IMR-90 (cell line): ENCODE measurements at regions not wholly inside any gene's neighbourhood (a gene's known extent, or its start where the extent isn't known, plus 50 kb on each side); places are given as distances from the start of the nearest gene placed in this dataset.

Source experiments
- ATAC-seq: fragments of 200-7000 bp; cut with Tn5 transposase; 2 replicates; pipeline ENCODE4 v1.9.1; 2020; ENCODE audit warnings: low read depth, mild to moderate bottlenecking, moderate library complexity
- BruUV-seq: library from RNA; stranded (reverse); fragments of 400-500 nt; replicated peaks from 2 replicates; lab custom pipeline; 2021; lab: Mats Ljungman, UMichigan
- CTCF ChIA-PET: fragments of 300-600 bp; formaldehyde crosslinking; extraction: SDS; loops from one replicate; lab custom pipeline; 2021; ENCODE audit warnings: antibody characterized with exemption; lab: Yijun Ruan, JAX
- POLR2A ChIA-PET: fragments of 300-600 bp; sonication (Branson Sonifier 250); formaldehyde crosslinking; loops from one replicate; lab custom pipeline; 2022; ENCODE audit warnings: antibody characterized with exemption; ENCODE audit not compliant: unreplicated experiment; lab: Charles Lee
- DNase-seq: peaks from one replicate; pipeline ENCODE4 v3.0.0; 2013
- H2AFZ ChIP-seq: replicated peaks from 2 replicates; pipeline ENCODE3; 2013; ENCODE audit warnings: low read length, mild to moderate bottlenecking; ENCODE audit not compliant: poor library complexity
- H2AK5ac ChIP-seq: 2 replicates; pipeline ENCODE4 v1.6.1; 2013; ENCODE audit warnings: low read depth, low read length, inconsistent platforms
- H2AK9ac ChIP-seq: replicated peaks from 2 replicates; pipeline ENCODE3; 2013; ENCODE audit warnings: mild to moderate bottlenecking, low read depth, low read length, moderate library complexity; ENCODE audit not compliant: poor library complexity
- H2BK120ac ChIP-seq: 2 replicates; pipeline ENCODE4 v1.6.1; 2013; ENCODE audit warnings: low read depth, low read length, inconsistent platforms
- H2BK15ac ChIP-seq: 3 replicates; pipeline ENCODE4 v1.6.1; 2013; ENCODE audit warnings: low read depth, low read length, inconsistent platforms
- H2BK20ac ChIP-seq: 2 replicates; pipeline ENCODE4 v1.6.1; 2013; ENCODE audit warnings: low read depth, mild to moderate bottlenecking, inconsistent platforms, low read length, moderate library complexity
- H2BK5ac ChIP-seq: 2 replicates; pipeline ENCODE4 v1.6.1; 2013; ENCODE audit warnings: mild to moderate bottlenecking, low read depth, low read length, inconsistent platforms; ENCODE audit not compliant: poor library complexity, severe bottlenecking
- H3K14ac ChIP-seq: replicated peaks from 2 replicates; pipeline ENCODE4 v1.6.1; 2013; ENCODE audit warnings: low read depth, low read length, inconsistent platforms
- H3K18ac ChIP-seq: 2 replicates; pipeline ENCODE4 v1.6.1; 2013; ENCODE audit warnings: low read depth, low read length, control low read depth
- H3K23ac ChIP-seq: 2 replicates; pipeline ENCODE4 v1.6.1; 2013; ENCODE audit warnings: low read depth, low read length, inconsistent platforms
- H3K27ac ChIP-seq: 2 replicates; pipeline ENCODE4 v1.5.1; 2013; ENCODE audit warnings: mild to moderate bottlenecking, control low read depth, low read length; ENCODE audit not compliant: insufficient read depth
- H3K27me3 ChIP-seq: 2 replicates; pipeline ENCODE4 v1.6.1; 2013; ENCODE audit warnings: low read length; ENCODE audit not compliant: control insufficient read depth, insufficient read depth
- H3K36me3 ChIP-seq: 2 replicates; pipeline ENCODE4 v1.6.1; 2013; ENCODE audit warnings: low read length, mixed read lengths; ENCODE audit not compliant: control insufficient read depth, insufficient read depth
- H3K4ac ChIP-seq: 2 replicates; pipeline ENCODE4 v1.6.1; 2013; ENCODE audit warnings: low read depth, low read length, inconsistent platforms
- H3K4me1 ChIP-seq: 2 replicates; pipeline ENCODE4 v1.6.1; 2013; ENCODE audit warnings: low read length, mixed read lengths; ENCODE audit not compliant: control insufficient read depth, insufficient read depth
- H3K4me2 ChIP-seq: 2 replicates; pipeline ENCODE4 v1.6.1; 2013; ENCODE audit warnings: low read depth, mild to moderate bottlenecking, control low read depth, low read length, moderate library complexity
- H3K4me3 ChIP-seq: 2 replicates; pipeline ENCODE4 v1.5.1; 2013; ENCODE audit warnings: low read depth, mild to moderate bottlenecking, control low read depth, low read length, moderate library complexity; ENCODE audit not compliant: insufficient read depth
- H3K56ac ChIP-seq: 2 replicates; pipeline ENCODE4 v1.6.1; 2013; ENCODE audit warnings: low read length, inconsistent platforms; ENCODE audit not compliant: insufficient read depth; ENCODE audit errors: extremely low read depth
- H3K79me1 ChIP-seq, 2 experiments: 2 replicates each; pipeline ENCODE4 v1.6.1; 2013; ENCODE audit warnings: low read length in 2 of 2, inconsistent platforms in 1 of 2, low read depth in 1 of 2
- H3K9ac ChIP-seq: 2 replicates; pipeline ENCODE4 v1.6.1; 2013; ENCODE audit warnings: low read depth, low read length, control low read depth
- H3K9me1 ChIP-seq: 2 replicates; pipeline ENCODE4 v1.6.1; 2013; ENCODE audit warnings: low read length, inconsistent platforms; ENCODE audit not compliant: insufficient read depth
- H3K9me3 ChIP-seq: 2 replicates; pipeline ENCODE4 v1.6.1; 2013; ENCODE audit warnings: low read length; ENCODE audit not compliant: control insufficient read depth, insufficient read depth
- H4K20me1 ChIP-seq: 2 replicates; pipeline ENCODE4 v1.6.1; 2013; ENCODE audit warnings: low read length, inconsistent platforms; ENCODE audit not compliant: insufficient read depth
- H4K5ac ChIP-seq: 2 replicates; pipeline ENCODE4 v1.6.1; 2013; ENCODE audit warnings: mild to moderate bottlenecking, low read depth, low read length, control low read depth
- H4K8ac ChIP-seq, 2 experiments: 2 replicates each; pipeline ENCODE4 v1.6.1; 2013; ENCODE audit warnings: low read depth in 2 of 2, low read length in 2 of 2, control low read depth in 1 of 2, inconsistent platforms in 1 of 2
- H4K91ac ChIP-seq: 2 replicates; pipeline ENCODE4 v1.6.1; 2013; ENCODE audit warnings: low read depth, low read length, inconsistent platforms; ENCODE audit not compliant: insufficient read depth
- BHLHE40 ChIP-seq: fragments of 150-350 bp; IDR thresholded peaks from 2 replicates; pipeline ENCODE4 v1.6.1; 2016; ENCODE audit warnings: mild to moderate bottlenecking, low read depth, low read length
- CEBPB ChIP-seq: IDR thresholded peaks from 2 replicates; pipeline ENCODE4 v1.6.1; 2012; ENCODE audit warnings: low read depth, low read length, improper control_type of control experiment
- CHD1 ChIP-seq: IDR thresholded peaks from 2 replicates; pipeline ENCODE4 v1.6.1; 2012; ENCODE audit warnings: low read depth, low read length, improper control_type of control experiment
- CTCF ChIP-seq: conservative IDR thresholded peaks from 2 replicates; pipeline ENCODE4 v1.5.1; 2012; ENCODE audit warnings: mild to moderate bottlenecking, low read depth, low read length, improper control_type of control experiment
- ELK1 ChIP-seq: fragments of 150-350 bp; IDR thresholded peaks from 2 replicates; pipeline ENCODE4 v1.6.1; 2016; ENCODE audit warnings: low read depth, mild to moderate bottlenecking, low read length, moderate library complexity, borderline replicate concordance
- FOS ChIP-seq: fragments of 150-350 bp; IDR thresholded peaks from 2 replicates; pipeline ENCODE4 v1.6.1; 2016; ENCODE audit warnings: low read depth, low read length
- MAFK ChIP-seq: IDR thresholded peaks from 2 replicates; pipeline ENCODE4 v1.6.1; 2012; ENCODE audit warnings: low read depth, low read length, improper control_type of control experiment
- MAZ ChIP-seq: IDR thresholded peaks from 2 replicates; pipeline ENCODE4 v1.6.1; 2012; ENCODE audit warnings: low read depth, mild to moderate bottlenecking, low read length, improper control_type of control experiment, moderate library complexity, borderline replicate concordance
- MXI1 ChIP-seq: IDR thresholded peaks from 2 replicates; pipeline ENCODE4 v1.6.1; 2012; ENCODE audit warnings: low read depth, mild to moderate bottlenecking, low read length, moderate library complexity, borderline replicate concordance
- NFE2L2 ChIP-seq: fragments of 150-350 bp; IDR thresholded peaks from 2 replicates; pipeline ENCODE4 v1.6.1; 2016; ENCODE audit warnings: low read depth, mild to moderate bottlenecking, low read length
- POLR2A ChIP-seq: IDR thresholded peaks from 2 replicates; pipeline ENCODE4 v1.6.1; 2012; ENCODE audit warnings: mild to moderate bottlenecking, low read depth, low read length
- RAD21 ChIP-seq: IDR thresholded peaks from 2 replicates; pipeline ENCODE4 v1.6.1; 2012; ENCODE audit warnings: low read length, improper control_type of control experiment
- RCOR1 ChIP-seq: IDR thresholded peaks from 2 replicates; pipeline ENCODE4 v1.6.1; 2012; ENCODE audit warnings: mild to moderate bottlenecking, low read length, improper control_type of control experiment; ENCODE audit not compliant: insufficient replicate concordance
- RFX5 ChIP-seq: IDR thresholded peaks from 2 replicates; pipeline ENCODE4 v1.8.0; 2012; ENCODE audit warnings: low read depth, mild to moderate bottlenecking, low read length, moderate library complexity
- SMC3 ChIP-seq: fragments of 150-350 bp; IDR thresholded peaks from 2 replicates; pipeline ENCODE4 v1.6.1; 2016; ENCODE audit warnings: low read depth, mild to moderate bottlenecking, antibody characterized with exemption, low read length, moderate library complexity
- WGBS, 2 experiments: methylation state at CpG; one replicate each; pipeline versions ENCODE4 v1.1.5 to v1.1.7; 2013; ENCODE audit warnings: missing lambda C conversion rate in 2 of 2; ENCODE audit not compliant: insufficient read length in 1 of 2; ENCODE audit errors: extremely low coverage in 2 of 2; 5-methylcytosine and 5-hydroxymethylcytosine counted together
- dilution Hi-C: fragments of 300-500 bp; cut with HindIII; formaldehyde crosslinking; loops from one replicate; pipeline ENCODE4 v1.14.3; 2018; ENCODE audit warnings: low sequenced_read_pairs; ENCODE audit not compliant: unreplicated experiment
- in situ Hi-C: fragments of 300-500 bp; cut with MboI; formaldehyde crosslinking; loops from 3 replicates; pipeline ENCODE4 v1.14.3; 2019; ENCODE audit warnings: low sequenced_read_pairs, inconsistent platforms, mixed read lengths
- intact Hi-C: fragments of 100-400 bp; cut with micrococcal nuclease; formaldehyde crosslinking; loops from 2 replicates; pipeline ENCODE4 v1.10.0; 2022
- TF ChIP-seq, protein P1 (sequence below): fragments of 150-350 bp; IDR thresholded peaks from 2 replicates; pipeline ENCODE4 v1.6.1; 2017; ENCODE audit warnings: mild to moderate bottlenecking, antibody characterized with exemption, low read length, low read depth

GRCh38 chr19:28500982-28501630 lies 711.8 kb downstream of the UQCRFS1 start:
- CTCF ChIA-PET = no interaction called here
- Histone ChIP-seq H4K5ac (no peak overlapping the region), H3K27ac (no peak overlapping the region), H2BK120ac (no peak overlapping the region), H3K9me3 (peaks cover 27% of the 10 kb centered on the region), H3K56ac (no peak overlapping the region), H3K4me1 (no peaks in the 10 kb centered on the region), H2AK9ac (no peak overlapping the region), H2BK5ac (no peak overlapping the region), H3K36me3 (no peaks in the 10 kb centered on the region), H3K4me3 (no peak overlapping the region), H2AK5ac (no peak overlapping the region), H3K9ac (no peak overlapping the region), H2BK20ac (no peak overlapping the region), H3K14ac (no peak overlapping the region), H4K8ac (no peak overlapping the region), H3K23ac (no peak overlapping the region), H3K9me1 (no peaks in the 10 kb centered on the region), H2BK15ac (no peak overlapping the region), H4K20me1 (no peaks in the 10 kb centered on the region), H3K4ac (no peak overlapping the region), H3K18ac (no peak overlapping the region), H3K79me1 (no peaks in the 10 kb centered on the region), H2AFZ (no peak overlapping the region), H3K4me2 (no peak overlapping the region), H4K91ac (no peak overlapping the region), H3K27me3 (no peaks in the 10 kb centered on the region)
- no TSS peak for BruUV-seq
- no peak for TF ChIP-seq POLR2A
- TF ChIP-seq MAZ = no peak
- no peak for TF ChIP-seq BHLHE40
- TF ChIP-seq CEBPB = no peak
- no peak for TF ChIP-seq ELK1
- TF ChIP-seq NFE2L2 = no peak
- no peak for TF ChIP-seq FOS
- TF ChIP-seq MXI1 = no peak
- TF ChIP-seq SMC3 = no peak
- TF ChIP-seq CTCF = no peak
- TF ChIP-seq, protein P1, sequence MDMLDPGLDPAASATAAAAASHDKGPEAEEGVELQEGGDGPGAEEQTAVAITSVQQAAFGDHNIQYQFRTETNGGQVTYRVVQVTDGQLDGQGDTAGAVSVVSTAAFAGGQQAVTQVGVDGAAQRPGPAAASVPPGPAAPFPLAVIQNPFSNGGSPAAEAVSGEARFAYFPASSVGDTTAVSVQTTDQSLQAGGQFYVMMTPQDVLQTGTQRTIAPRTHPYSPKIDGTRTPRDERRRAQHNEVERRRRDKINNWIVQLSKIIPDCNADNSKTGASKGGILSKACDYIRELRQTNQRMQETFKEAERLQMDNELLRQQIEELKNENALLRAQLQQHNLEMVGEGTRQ = no peak
- no peak for TF ChIP-seq RAD21
- TF ChIP-seq CHD1 = no peak
- no peak for TF ChIP-seq RFX5
- TF ChIP-seq RCOR1 = no peak
- TF ChIP-seq MAFK = no peak
- POLR2A ChIA-PET = no interaction called here
- ATAC-seq (no peak), DNase-seq (no peak)
- intact Hi-C loops (no loop called here), in situ Hi-C loops (no loop called here), dilution Hi-C loops (no loop called here)
- no CpG with 5 or more reads among the region's 9 CpGs for WGBS, 2 experiments
